Fibroblast of villous mesenchyme (primary cell): ENCODE measurements at regions not wholly inside any gene's neighbourhood (a gene's known extent, or its start where the extent isn't known, plus 50 kb on each side); places are given as distances from the start of the nearest gene placed in this dataset.

Experiments used
- DNase-seq: peaks from one replicate; pipeline ENCODE4 v3.0.0-alpha.2; 2010; ENCODE audit warnings: low read depth
- H3K4me3 ChIP-seq: 2 replicates; pipeline ENCODE4 v1.5.1; 2011; ENCODE audit warnings: low read depth, mild to moderate bottlenecking, low read length
- TF ChIP-seq, protein P1 (sequence below): IDR thresholded peaks from 2 replicates; pipeline ENCODE4 v1.5.1; 2012; ENCODE audit warnings: low read depth, mild to moderate bottlenecking, low read length; ENCODE audit not compliant: insufficient read depth

DNA sequence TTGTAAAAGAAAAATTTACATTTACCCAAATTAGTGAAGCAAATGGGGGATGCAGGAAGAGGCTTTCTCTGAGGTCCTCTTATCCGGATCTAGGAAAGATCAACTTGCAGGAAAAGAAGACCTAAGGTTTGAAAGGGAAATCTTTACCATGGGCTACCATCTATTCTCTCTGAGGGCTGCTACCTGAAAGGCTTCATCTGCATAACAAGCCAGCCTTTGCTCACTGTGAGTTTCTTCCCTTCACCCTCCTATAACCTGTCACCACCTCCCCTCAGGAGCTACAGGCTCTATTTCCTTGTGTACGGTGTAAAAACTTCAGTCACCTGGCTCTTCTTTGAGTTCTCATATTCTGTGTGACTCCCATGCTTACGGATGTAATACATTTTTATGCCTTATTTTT, 118.6 kb upstream of the BEND4 start:
- TF ChIP-seq, protein P1, sequence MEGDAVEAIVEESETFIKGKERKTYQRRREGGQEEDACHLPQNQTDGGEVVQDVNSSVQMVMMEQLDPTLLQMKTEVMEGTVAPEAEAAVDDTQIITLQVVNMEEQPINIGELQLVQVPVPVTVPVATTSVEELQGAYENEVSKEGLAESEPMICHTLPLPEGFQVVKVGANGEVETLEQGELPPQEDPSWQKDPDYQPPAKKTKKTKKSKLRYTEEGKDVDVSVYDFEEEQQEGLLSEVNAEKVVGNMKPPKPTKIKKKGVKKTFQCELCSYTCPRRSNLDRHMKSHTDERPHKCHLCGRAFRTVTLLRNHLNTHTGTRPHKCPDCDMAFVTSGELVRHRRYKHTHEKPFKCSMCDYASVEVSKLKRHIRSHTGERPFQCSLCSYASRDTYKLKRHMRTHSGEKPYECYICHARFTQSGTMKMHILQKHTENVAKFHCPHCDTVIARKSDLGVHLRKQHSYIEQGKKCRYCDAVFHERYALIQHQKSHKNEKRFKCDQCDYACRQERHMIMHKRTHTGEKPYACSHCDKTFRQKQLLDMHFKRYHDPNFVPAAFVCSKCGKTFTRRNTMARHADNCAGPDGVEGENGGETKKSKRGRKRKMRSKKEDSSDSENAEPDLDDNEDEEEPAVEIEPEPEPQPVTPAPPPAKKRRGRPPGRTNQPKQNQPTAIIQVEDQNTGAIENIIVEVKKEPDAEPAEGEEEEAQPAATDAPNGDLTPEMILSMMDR = no peak
- DNase-seq = no peak
- no peak overlapping the region for H3K4me3 ChIP-seq

DNA sequence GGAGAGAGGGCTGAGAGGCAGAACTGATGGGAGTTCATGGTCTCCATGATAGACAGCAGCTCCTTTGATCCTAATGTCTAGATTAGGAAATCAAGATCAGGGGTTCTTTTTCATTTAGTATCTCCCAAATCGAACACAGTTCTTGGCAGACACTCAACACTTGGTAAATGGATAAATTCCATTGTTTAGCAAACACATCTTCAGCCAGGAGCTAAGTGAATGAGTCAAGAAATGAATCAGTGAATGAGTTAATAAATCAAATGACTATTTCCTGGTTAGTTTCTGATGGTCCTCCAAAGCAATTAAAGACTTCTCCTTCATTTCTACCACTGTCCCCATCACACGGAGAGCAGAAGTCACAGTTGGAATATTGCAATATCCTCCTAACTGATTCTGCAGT, 120.0 kb upstream of the SHISA3 start:
- H3K4me3 ChIP-seq = no peak overlapping the region
- peak; percentile 12 for DNase-seq
- TF ChIP-seq, protein P1 = no peak

DNA sequence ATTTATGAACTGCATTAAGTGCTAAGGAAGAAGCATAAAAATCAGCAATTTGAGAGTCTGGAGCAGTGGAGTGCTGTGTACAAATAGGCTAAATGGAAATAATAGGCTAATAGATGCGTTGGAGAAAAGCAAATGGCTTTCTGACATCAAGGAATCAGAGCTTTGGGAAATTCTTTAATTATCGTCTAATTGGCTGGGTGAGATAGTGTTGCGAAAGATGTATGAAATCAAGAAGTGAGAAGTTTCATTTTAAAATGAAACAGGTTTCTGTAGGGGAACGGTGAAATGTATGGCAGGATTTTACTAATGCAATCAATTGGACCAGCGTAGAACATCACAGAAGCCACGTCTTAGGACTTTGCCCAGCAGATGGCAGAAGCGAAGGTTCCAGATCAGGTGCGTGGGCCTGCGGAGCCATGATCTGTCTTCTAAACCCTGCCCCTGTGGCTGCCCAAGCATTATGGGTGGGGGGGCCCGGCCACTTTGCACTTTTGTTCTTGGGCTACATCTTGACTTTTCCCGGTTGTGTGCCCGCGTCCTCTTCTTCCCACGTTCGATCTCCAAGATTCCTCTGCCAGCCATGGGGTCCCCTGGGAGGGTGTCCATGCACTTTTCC, 118.5 kb upstream of the SHISA3 start:
- TF ChIP-seq, protein P1 = no peak
- H3K4me3 ChIP-seq = no peak overlapping the region
- no peak for DNase-seq

DNA sequence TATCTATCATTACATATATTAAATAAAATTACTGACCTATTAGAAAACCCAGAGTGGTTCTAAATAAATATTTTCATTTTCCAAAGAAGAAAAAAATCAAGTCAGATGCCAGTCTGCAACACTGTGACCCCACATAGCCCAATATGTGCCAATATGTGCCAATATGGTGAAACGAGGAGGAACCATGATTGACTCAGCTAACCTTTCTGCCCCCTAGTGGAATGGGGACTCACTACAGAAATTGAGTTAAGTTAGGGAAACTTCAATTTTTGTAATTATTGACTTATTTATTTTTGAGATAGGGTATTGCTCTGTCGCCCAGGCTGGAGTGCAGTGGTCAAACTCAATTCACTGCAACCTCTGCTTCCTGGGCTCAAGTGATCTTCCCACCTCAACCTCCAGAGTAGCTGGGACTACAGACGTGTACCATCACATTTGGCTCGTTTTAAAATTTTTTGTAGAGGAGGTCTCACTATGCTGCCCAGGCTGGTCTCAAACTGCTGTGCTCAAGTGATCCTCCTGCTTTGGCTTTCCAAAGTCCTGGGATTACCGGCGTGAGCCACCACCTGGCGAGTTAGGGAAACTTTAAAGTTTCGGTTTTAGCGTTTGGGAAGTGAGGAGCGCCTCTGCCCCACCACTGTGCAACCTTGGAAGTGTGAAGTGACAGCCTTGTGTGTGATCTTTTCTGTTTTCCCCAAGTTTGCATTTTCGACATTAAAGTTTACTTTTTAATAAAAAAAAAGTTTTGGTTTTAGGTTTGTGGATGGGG, 116.8 kb upstream of the SHISA3 start:
- no peak overlapping the region for H3K4me3 ChIP-seq
- peak; percentile 21 for DNase-seq

DNA sequence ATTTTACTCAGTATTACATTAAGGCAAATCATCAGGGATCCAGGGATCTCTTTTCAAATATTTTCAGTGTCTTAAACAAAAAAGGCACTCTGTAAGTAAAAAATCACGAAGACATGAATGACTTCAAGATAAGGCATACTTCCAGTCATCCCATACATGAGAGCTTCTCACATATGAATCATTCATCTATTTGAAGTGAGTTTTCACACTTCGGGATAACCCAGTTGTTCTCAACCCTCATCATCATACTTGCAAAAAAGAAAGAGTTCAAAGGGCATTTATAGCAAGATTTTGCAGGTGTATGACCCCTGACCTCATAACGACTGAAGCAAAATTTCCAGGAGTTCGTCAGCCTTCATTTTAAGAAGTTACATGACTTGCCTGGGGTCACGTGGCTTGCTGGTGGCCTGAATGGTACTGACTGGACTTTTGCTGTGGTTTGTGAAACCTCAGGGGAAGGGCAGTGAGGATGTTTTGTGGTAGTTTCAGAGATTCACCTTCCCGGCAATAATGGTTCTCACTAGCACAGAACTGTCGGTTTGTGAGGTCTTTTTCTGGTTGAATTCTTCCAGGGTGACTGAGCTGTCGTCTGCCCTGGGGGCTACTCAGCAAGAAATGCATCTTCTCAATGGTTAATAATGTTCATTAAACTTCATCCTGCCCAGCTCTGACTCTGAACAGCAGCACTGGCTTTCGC, 115.8 kb upstream of the SHISA3 start:
- TF ChIP-seq, protein P1 = no peak
- no peak for DNase-seq

More for the DNA sequence above, 116.8 kb upstream of the SHISA3 start:
- TF ChIP-seq, protein P1 = peak; percentile 67

DNA sequence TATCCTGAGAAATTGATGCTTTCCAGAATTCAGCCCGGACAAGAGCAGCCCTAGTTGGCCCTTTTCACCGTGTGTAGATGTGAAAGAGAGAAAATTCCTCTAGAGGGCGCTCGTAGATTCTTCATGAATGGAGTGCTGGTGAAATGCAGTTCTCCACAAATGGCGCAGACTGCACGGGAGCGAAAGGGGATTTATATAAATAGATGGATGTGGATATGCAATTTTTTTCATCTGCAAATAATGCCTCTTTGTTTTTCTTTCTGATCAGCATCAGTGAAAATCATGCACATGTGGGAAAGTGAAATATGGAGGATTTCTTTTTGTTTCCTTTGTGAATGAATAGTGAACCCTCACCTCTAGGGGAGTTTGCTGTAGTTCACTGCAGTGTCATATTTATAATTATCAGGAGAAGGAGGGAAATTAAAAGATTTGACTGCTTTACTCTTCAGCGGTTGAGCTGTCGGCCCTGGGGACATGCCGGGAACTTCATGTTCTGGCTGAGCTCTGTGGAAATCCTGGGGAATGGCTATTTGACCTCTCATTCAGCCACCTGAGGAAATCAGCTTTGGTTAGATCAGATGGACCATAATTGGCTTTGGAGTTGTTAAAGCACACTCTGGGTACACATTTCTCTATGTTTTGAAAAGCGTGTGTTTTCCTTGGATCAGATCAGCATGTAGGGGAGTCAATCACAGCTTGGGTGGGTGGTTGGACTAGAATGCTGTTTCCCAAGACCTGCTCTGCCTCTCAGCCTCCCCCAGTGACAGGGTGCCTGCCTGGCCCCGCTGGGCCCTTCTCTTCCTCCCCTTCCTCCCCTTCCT, 115.0 kb upstream of the SHISA3 start:
- DNase-seq = peak; percentile 72
- TF ChIP-seq, protein P1 = peak; percentile 69
- no peak overlapping the region for H3K4me3 ChIP-seq

More for the DNA sequence above, 115.8 kb upstream of the SHISA3 start:
- H3K4me3 ChIP-seq = no peak overlapping the region
